ENCODE measurements at regions not wholly inside any gene's neighbourhood (a gene's known extent, or its start where the extent isn't known, plus 50 kb on each side); places are given as distances from the start of the nearest gene placed in this dataset.

DNA sequence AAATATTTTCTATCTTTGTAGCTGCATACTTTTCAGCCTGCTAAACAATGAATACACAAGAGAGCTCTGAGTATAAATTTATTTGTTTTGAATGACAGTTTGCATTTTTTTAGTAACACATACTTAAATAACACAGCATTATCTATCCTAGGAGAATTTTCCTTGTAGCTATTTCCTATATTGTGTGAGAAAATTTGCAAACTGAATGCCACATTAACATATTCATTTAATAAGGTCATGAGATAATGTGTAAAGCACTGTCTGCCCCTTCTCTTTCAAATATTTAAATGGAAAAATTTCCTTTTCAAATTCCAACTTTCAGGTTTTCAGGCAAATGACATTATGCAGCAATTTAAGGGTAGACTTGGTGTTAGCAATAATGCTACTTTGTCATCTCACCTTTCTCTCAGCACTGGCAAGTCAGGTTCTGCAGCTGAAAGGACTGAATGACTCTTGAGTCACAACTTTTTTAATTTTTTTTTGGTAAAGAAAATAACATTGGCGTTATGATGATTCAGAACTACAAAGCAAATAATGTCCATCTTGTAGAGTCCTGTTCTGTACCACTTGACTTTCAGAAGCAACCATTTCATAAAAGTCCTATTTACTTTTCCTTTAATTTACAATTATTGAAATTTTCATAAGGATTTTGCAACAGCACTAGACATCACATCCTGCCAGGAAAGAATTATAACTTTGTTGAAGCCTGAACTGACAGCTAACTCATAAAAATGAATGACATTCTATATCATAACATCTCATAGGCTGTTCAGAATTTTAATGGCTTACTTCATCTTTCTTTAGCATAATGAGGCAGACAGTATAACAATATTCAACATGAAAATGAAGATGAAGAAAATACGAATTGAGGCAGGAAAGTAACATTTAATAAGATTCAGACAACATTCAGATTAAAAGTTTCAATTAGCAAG lies 681.6 kb upstream of the SEMA6D start:
- no peak for TF ChIP-seq RAD21 (IDR thresholded peaks at IDR 0.05; ENCODE audit: low read depth)
- TF ChIP-seq CTCF (IDR thresholded peaks at IDR 0.05 in 2 of 3, conservative IDR thresholded peaks at IDR 0.05 in 1 of 3; ENCODE audit: borderline replicate concordance in 1 of 3, insufficient read depth in 1 of 3, low read depth in 2 of 3, low read length in 2 of 3) = no peak
- TF ChIP-seq POLR2A (IDR thresholded peaks at IDR 0.05; ENCODE audit: borderline replicate concordance, extremely low read depth, insufficient read depth, insufficient read length) = no peak

All from HCT116 (cell line).